ENCODE measurements at regions not wholly inside any gene's neighbourhood (a gene's known extent, or its start where the extent isn't known, plus 50 kb on each side); places are given as distances from the start of the nearest gene placed in this dataset.

GRCh38 chr1:182114627-182115023 is 53.1 kb upstream of the ZNF648 start:
- no peak for DNase-seq

- DNase-seq, result no peak
Observed at GRCh38 chr1:182113879-182114626, 52.5 kb upstream of the ZNF648 start.

- no peak for DNase-seq
Observed at GRCh38 chr1:182111496-182111895, 50.0 kb upstream of the ZNF648 start.
